Glutamatergic neuron (in vitro differentiated cells): ENCODE measurements at regions not wholly inside any gene's neighbourhood (a gene's known extent, or its start where the extent isn't known, plus 50 kb on each side); places are given as distances from the start of the nearest gene placed in this dataset.

Experiments used
- DNase-seq: peaks from one replicate; pipeline ENCODE4 v3.0.0; 2022
- H3K27ac Mint-ChIP-seq: one replicate; pipeline ENCODE4 v1.8.0; 2020; ENCODE audit warnings: mild to moderate bottlenecking, mixed read lengths, inconsistent platforms; ENCODE audit not compliant: unreplicated experiment
- H3K27me3 Mint-ChIP-seq: one replicate; pipeline ENCODE4 v1.8.0; 2020; ENCODE audit warnings: mild to moderate bottlenecking, moderate library complexity, mixed read lengths, inconsistent platforms; ENCODE audit not compliant: unreplicated experiment
- H3K36me3 Mint-ChIP-seq: one replicate; pipeline ENCODE4 v1.8.0; 2020; ENCODE audit warnings: mild to moderate bottlenecking, mixed read lengths, inconsistent platforms; ENCODE audit not compliant: unreplicated experiment
- H3K4me1 Mint-ChIP-seq: one replicate; pipeline ENCODE4 v1.8.0; 2020; ENCODE audit warnings: mild to moderate bottlenecking, low read depth, mixed read lengths, inconsistent platforms; ENCODE audit not compliant: unreplicated experiment
- H3K4me3 Mint-ChIP-seq: one replicate; pipeline ENCODE4 v1.8.0; 2020; ENCODE audit warnings: mild to moderate bottlenecking, mixed read lengths, inconsistent platforms; ENCODE audit not compliant: unreplicated experiment
- H3K9me3 Mint-ChIP-seq: one replicate; pipeline ENCODE4 v1.8.0; 2020; ENCODE audit warnings: mild to moderate bottlenecking, moderate library complexity, mixed read lengths, inconsistent platforms; ENCODE audit not compliant: unreplicated experiment
- CTCF ChIP-seq: fragments of 200-600 bp; sonication (generic); IDR thresholded peaks from one replicate; pipeline ENCODE4 v1.5.0; 2021; ENCODE audit not compliant: partially characterized antibody, unreplicated experiment

- no peak for TF ChIP-seq CTCF
- Mint-ChIP-seq H3K36me3 (no peaks in the 10 kb centered on the region), H3K27ac (no peak overlapping the region), H3K4me3 (no peak overlapping the region), H3K9me3 (peaks cover 6% of the 10 kb centered on the region), H3K4me1 (no peaks in the 10 kb centered on the region), H3K27me3 (peaks cover 14% of the 10 kb centered on the region)
- DNase-seq, result no peak
These were observed 101.3 kb downstream of the INHBB start for GRCh38 chr2:120447127-120447785.

GRCh38 chr2:120448436-120448835 is 102.5 kb downstream of the INHBB start:
- Mint-ChIP-seq H3K4me1 (peaks cover 2% of the 10 kb centered on the region), H3K36me3 (no peaks in the 10 kb centered on the region), H3K27me3 (peaks cover 15% of the 10 kb centered on the region), H3K9me3 (peaks cover 5% of the 10 kb centered on the region), H3K4me3 (no peak overlapping the region), H3K27ac (no peak overlapping the region)
- TF ChIP-seq CTCF, result no peak
- DNase-seq, result no peak

GRCh38 chr2:120448961-120449810 is 103.2 kb downstream of the INHBB start:
- DNase-seq, result no peak
- H3K9me3 Mint-ChIP-seq, result no peaks in the 10 kb centered on the region
- H3K4me1 Mint-ChIP-seq, result peaks cover 4% of the 10 kb centered on the region
- H3K27ac Mint-ChIP-seq, result no peak overlapping the region
- peaks cover 9% of the 10 kb centered on the region for H3K27me3 Mint-ChIP-seq
- no peak for TF ChIP-seq CTCF
- H3K4me3 Mint-ChIP-seq, result no peak overlapping the region
- no peaks in the 10 kb centered on the region for H3K36me3 Mint-ChIP-seq

- no peak for TF ChIP-seq CTCF
- no peak for DNase-seq
- Mint-ChIP-seq H3K27me3 (peaks cover 7% of the 10 kb centered on the region), H3K4me1 (peaks cover 4% of the 10 kb centered on the region), H3K4me3 (no peak overlapping the region), H3K36me3 (no peaks in the 10 kb centered on the region), H3K27ac (no peak overlapping the region), H3K9me3 (no peaks in the 10 kb centered on the region)
These were observed 104.4 kb downstream of the INHBB start for GRCh38 chr2:120450196-120450820.
